ENCODE measurements at regions not wholly inside any gene's neighbourhood (a gene's known extent, or its start where the extent isn't known, plus 50 kb on each side); places are given as distances from the start of the nearest gene placed in this dataset.

- Histone ChIP-seq H3K36me3 (no peaks in the 10 kb centered on the region), H3K27me3 (replicated peaks; ENCODE audit: insufficient read depth) (no peaks in the 10 kb centered on the region), H3K4me3 (no peak overlapping the region), H3K4me1 (replicated peaks) (no peaks in the 10 kb centered on the region), H3K9me3 (no peaks in the 10 kb centered on the region), H3K27ac (no peak overlapping the region)
- intact Hi-C loops (cut with DNase I), result no loop called here
- TF ChIP-seq POLR2A (IDR thresholded peaks at IDR 0.05) (no peak), CTCF (IDR thresholded peaks at IDR 0.05) (peak in 1 of 4 experiments; percentile 15), POLR2AphosphoS5 (IDR thresholded peaks at IDR 0.05) (no peak)
- no peak for DNase-seq (ENCODE audit: low spot score)
- WGBS, result 62% methylated on average over 6 of the region's 6 CpGs
These were observed 236.2 kb downstream of the DNAJB9 start for GRCh38 chr7:108805808-108806397.

- Histone ChIP-seq H3K36me3 (no peaks in the 10 kb centered on the region), H3K27me3 (replicated peaks; ENCODE audit: insufficient read depth) (no peaks in the 10 kb centered on the region), H3K4me1 (replicated peaks) (no peaks in the 10 kb centered on the region), H3K27ac (no peak overlapping the region), H3K9me3 (no peaks in the 10 kb centered on the region), H3K4me3 (no peak overlapping the region)
- no peak for DNase-seq (ENCODE audit: low spot score)
- TF ChIP-seq POLR2A (IDR thresholded peaks at IDR 0.05) (no peak), CTCF (IDR thresholded peaks at IDR 0.05) (no peak), POLR2AphosphoS5 (IDR thresholded peaks at IDR 0.05) (no peak)
- WGBS, result 81% methylated on average over 1 of the region's 1 CpG
- intact Hi-C loops (cut with DNase I), result no loop called here
These were observed 239.0 kb downstream of the DNAJB9 start for GRCh38 chr7:108808549-108809266.

GRCh38 chr7:108809356-108809755, 239.7 kb downstream of the DNAJB9 start:
- WGBS, result 66% methylated on average over 2 of the region's 2 CpGs

GRCh38 chr7:108810756-108811385, 241.2 kb downstream of the DNAJB9 start:
- 58% methylated on average over 2 of the region's 2 CpGs for WGBS
- intact Hi-C loops (cut with DNase I), result no loop called here
- no peak for DNase-seq (ENCODE audit: low spot score)
- H3K4me1 ChIP-seq (replicated peaks), result no peaks in the 10 kb centered on the region
- no peaks in the 10 kb centered on the region for H3K27me3 ChIP-seq (replicated peaks; ENCODE audit: insufficient read depth)
- H3K27ac ChIP-seq, result no peak overlapping the region
- H3K9me3 ChIP-seq, result no peaks in the 10 kb centered on the region
- TF ChIP-seq POLR2A (IDR thresholded peaks at IDR 0.05) (no peak), POLR2AphosphoS5 (IDR thresholded peaks at IDR 0.05) (no peak), CTCF (IDR thresholded peaks at IDR 0.05) (no peak)
- H3K4me3 ChIP-seq, result no peak overlapping the region
- no peaks in the 10 kb centered on the region for H3K36me3 ChIP-seq

More at GRCh38 chr7:108809356-108809755, 239.7 kb downstream of the DNAJB9 start:
- DNase-seq (ENCODE audit: low spot score), result no peak
- TF ChIP-seq CTCF (IDR thresholded peaks at IDR 0.05), result no peak
- TF ChIP-seq POLR2A (IDR thresholded peaks at IDR 0.05), result no peak
- TF ChIP-seq POLR2AphosphoS5 (IDR thresholded peaks at IDR 0.05), result no peak
- H3K9me3 ChIP-seq, result no peaks in the 10 kb centered on the region
- no peaks in the 10 kb centered on the region for H3K4me1 ChIP-seq (replicated peaks)
- no peak overlapping the region for H3K27ac ChIP-seq
- H3K27me3 ChIP-seq (replicated peaks; ENCODE audit: insufficient read depth), result no peaks in the 10 kb centered on the region
- H3K36me3 ChIP-seq, result no peaks in the 10 kb centered on the region
- no peak overlapping the region for H3K4me3 ChIP-seq
- intact Hi-C loops (cut with DNase I), result no loop called here
